AG09319 (cell line): ENCODE measurements at regions not wholly inside any gene's neighbourhood (a gene's known extent, or its start where the extent isn't known, plus 50 kb on each side); places are given as distances from the start of the nearest gene placed in this dataset.

Source experiments
- DNase-seq: peaks from one replicate; pipeline ENCODE4 v3.0.0-alpha.2; 2010; ENCODE audit warnings: low read depth; ENCODE audit errors: extremely low read depth
- CTCF ChIP-seq: IDR thresholded peaks from 2 replicates; pipeline ENCODE4 v1.5.1; 2011; ENCODE audit warnings: low read depth, mild to moderate bottlenecking, inconsistent platforms, low read length, moderate library complexity

GRCh38 chr14:26851793-26852192 is 254.0 kb upstream of the NOVA1 start:
- no peak for DNase-seq
- TF ChIP-seq CTCF = no peak

- TF ChIP-seq CTCF = no peak
- DNase-seq = no peak
Observed at GRCh38 chr14:26855077-26855753, 257.4 kb upstream of the NOVA1 start.

- no peak for TF ChIP-seq CTCF
- DNase-seq = no peak
Observed at GRCh38 chr14:26856876-26857518, 259.2 kb upstream of the NOVA1 start.

GRCh38 chr14:26859483-26859882 is 261.6 kb upstream of the NOVA1 start:
- DNase-seq = no peak
- TF ChIP-seq CTCF = no peak

GRCh38 chr14:26860111-26860510 is 262.3 kb upstream of the NOVA1 start:
- TF ChIP-seq CTCF = no peak
- DNase-seq = no peak

GRCh38 chr14:26863736-26864135 is 265.9 kb upstream of the NOVA1 start:
- DNase-seq = no peak
- no peak for TF ChIP-seq CTCF

GRCh38 chr14:26866721-26867120 is 268.9 kb upstream of the NOVA1 start:
- DNase-seq = no peak

More at GRCh38 chr14:26866721-26867120, 268.9 kb upstream of the NOVA1 start:
- TF ChIP-seq CTCF = no peak
